ENCODE measurements at regions not wholly inside any gene's neighbourhood (a gene's known extent, or its start where the extent isn't known, plus 50 kb on each side); places are given as distances from the start of the nearest gene placed in this dataset.
"Not testable (repeated sequence)": the region's sequence is repeated elsewhere in the genome, so short reads cannot be mapped to it uniquely, and the experiment has no call there.

DNA sequence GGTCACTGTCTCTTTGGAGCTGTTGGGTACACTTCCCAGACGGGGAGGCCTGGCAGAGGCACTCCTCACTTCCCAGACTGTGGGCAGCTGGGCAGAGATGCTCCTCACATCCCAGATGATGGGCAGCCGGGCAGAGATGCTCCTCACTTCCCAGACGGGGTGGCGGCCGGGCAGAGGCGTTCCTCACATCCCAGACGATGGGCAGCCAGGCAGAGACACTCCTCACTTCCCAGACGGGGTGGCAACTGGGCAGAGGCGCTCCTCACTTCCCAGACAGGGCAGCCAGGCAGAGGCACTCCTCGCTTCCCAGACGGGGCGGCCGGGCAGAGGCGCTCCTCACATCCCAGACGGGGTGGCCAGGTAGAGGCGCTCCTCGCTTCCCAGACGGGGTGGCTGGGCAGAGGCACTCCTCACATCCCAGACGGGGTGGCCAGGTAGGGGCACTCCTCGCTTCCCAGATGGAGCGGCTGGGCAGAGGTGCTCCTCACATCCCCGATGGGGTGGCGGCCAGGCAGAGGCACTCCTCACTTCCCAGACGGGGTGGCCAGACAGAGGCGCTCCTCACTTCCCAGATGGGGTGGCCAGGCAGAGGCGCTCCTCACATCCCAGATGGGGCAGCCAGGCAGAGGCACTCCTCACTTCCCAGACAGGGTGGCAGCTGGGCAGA lies 833.1 kb upstream of the RAG2 start:
- DNase-seq (ENCODE audit: low read depth): not testable (repeated sequence)

DNA sequence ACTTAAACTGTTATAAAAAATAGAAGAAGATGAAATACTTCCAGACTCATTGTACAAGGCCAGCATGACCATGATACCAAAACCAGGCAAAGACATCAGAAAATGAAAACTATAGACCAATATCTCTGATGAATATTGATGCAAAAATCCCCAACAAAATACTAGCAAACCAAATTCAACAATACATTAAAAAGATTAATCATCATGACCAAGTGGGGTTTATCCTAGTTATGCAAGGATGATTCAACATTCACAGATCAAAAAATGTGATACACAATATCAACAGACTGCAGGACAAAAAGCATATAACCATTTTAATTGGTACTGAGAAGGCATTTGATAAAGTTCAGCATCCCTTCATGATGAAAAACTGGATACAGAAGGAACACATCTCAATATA lies 824.5 kb upstream of the RAG2 start:
- DNase-seq (ENCODE audit: low read depth): no peak

DNA sequence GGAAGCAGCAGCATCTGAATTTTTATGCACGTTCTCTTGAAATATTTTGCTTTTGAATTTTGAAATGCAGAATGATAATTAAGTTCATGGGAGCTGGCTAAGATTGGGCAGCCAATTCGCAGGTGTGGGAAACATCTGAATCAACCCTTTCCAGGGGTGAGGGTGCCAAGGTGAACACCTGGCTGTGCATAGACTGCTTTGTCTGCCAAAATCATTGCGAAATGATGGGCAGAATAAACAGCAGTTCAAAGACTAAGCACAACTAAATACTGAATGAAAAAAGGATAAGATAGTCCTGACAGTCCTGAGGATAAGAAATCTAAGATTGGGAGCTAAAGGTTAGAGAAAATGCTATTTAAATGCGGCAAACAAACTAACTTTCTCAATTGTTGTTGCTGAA lies 813.3 kb upstream of the RAG2 start:
- DNase-seq (ENCODE audit: low read depth): no peak

DNA sequence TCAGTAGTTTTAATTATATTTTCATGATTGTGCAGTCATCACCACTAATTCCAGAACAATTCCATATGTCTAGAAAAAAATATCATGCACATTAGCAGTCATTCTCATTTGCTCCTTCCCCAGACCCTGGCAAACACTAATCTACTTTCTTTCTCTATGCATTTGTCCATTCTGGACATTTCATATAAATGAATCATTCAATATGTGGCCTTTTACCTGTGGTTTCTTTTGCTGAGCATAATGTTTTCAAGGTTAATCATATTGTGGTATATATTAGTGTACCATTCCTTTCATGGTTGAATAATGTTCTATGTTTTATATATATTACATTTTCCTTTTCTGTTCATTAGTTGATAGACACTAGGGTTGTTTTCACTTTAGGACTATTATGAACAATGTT lies 811.1 kb upstream of the RAG2 start:
- no peak for DNase-seq (ENCODE audit: low read depth)

DNA sequence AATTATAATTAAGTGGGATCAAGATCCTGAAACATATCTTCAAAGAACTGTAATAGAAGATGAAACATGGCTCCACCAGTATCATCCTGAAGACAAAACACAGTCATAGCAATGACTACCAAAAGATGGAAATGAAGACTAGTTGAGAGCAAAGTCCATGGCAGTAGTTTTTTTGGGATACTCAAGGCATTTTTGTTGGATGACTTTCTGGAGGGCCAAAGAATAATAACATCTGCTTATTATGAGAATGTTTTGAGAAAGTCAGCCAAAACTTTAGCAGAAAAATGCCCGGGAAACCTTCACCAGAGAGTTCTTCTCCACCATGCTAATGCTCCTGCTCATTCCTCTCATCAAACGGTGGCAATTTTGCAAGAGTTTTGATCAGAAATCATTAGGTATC lies 809.4 kb upstream of the RAG2 start:
- DNase-seq (ENCODE audit: low read depth): no peak

DNA sequence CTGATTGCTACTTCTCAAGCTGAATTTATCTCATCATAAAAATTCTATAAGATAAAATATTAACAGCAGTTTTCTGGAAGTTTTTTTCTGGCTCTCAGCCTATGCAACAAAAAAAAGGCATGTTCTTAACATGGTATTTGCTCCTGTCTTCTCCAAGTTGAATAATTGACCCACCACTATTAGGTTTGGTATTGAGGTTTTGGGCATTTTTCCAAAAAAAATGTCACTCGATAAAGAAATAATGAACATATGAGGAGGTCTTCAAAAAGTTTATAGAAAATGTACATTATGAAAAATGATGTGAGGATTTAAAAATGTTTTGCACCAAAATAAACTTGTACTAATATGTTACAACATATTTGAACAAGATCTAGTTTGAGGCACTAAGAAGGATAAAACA lies 808.6 kb upstream of the RAG2 start:
- DNase-seq (ENCODE audit: low read depth): no peak

DNA sequence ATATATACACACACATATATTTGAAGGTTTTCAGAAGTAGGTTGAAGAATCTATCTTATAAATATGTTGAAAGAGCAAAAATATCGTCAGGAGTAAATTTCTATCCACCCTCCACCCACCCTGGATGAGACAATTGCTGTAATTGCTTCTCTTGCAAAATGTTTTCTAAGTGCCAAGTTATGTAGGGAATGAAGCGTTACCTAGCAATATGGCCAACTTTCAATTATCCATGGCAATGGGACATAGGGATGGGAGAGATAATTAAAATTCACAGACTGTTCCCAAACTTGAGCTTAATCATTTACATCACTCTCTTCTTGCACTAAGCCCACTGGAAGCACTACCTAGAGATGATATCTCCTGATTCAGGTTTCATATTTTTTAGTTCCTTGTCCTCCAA lies 806.2 kb upstream of the RAG2 start:
- no peak for DNase-seq (ENCODE audit: low read depth)

DNA sequence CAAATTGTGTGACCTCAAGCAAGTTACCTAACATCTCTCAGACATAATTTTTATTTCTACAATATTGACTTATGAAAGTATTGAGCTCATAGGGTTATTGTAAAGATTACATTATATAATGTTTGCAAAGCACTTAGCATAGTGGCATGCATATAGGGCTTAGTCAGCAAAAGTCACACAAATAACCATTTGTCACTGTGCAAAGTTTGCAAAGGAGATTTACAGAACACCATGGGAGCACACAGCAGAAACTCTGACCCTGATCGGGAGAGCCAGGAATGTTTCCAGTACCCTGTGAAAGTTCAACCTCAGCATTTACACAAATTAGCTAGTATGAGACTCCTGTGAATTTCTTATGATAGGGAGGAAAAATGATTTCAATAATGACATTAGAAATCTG lies 804.6 kb upstream of the RAG2 start:
- DNase-seq (ENCODE audit: low read depth): no peak

DNA sequence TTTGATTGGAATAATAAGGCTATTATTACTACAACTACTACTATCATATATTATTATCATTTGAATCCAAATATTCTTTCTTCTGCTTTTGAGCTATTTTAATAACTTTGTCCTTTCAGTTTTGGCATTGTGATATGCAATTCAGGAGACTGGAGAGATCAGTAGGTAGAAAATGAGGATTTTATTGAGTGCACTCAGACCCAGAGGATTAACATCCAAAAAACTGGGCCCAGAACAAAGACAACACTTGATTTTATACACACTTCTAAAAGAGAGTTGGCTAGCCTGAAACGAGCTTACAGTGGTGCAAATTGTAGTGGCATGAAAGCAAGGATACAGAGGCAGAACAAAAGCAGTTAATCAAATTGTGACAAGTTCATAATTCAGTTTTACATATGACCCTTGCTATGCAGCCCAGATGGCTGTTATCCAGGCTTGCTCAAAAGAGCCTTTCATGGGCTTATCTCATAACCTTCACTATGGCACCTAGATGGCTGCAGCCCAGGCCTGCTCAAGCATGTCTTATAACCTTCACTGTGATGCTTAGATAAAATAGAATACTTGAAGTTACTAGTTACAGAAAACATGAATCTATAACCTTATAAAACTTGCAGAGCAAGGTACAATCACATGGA lies 796.3 kb upstream of the RAG2 start:
- DNase-seq (ENCODE audit: low read depth): no peak

DNA sequence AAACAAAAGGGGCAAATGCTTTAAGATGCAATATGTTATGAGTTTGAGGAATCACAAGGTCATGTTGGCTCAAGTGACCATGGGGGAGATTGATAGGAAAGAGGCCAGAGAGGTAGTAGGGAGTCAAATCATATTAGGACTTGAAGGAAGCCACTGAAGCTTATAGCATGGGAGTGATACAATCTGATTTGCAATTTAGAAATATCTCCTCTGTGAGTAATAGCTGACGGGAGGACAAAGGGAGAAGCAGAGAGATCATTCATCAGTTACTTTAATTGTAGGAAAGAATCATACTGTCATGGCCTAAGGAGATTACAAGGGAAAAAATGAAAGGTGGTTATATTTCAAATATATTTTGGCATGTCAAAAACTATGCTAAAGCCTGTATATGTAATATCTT lies 793.6 kb upstream of the RAG2 start:
- no peak for DNase-seq (ENCODE audit: low read depth)

DNA sequence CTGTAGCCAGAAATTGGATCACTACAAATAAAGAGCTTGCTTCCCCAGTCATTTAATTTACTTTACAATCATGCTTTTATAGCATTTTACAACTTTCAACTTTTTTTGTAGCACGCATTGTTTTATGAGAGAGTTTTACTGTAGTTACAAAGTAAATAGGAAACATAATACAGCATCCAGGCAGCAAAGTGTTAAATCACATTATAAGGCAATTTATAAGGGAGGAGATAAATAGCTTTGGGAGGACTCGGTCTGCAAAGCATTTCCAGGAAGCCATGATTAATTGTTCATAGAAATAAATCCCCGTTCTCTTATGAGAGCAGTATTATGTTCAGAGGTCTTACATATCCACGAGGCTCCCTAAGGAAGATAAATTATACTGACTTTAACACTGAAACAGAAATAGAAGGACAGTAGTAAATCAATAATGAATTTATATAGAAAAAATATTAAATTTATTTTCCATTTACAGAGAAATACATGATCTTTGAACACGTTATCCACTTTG lies 792.6 kb upstream of the RAG2 start:
- no peak for DNase-seq (ENCODE audit: low read depth)

DNA sequence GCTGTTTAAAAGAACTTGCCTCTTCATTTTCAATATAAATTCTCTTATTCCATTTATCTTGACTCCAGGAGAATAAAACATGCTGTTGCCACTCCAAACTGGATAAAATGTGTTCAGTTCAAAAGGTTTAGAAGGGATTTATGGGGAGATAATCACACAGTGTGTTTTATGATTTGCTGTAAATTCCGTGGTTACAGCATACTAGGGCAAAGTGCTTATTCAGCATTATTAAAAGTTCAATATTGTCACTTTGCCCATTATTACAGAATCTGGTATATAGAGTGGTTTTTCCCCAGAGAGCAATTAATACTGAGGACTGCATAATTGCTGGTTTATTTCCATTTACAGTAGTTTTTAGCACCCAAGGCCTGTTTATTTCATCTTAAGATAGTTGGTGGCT lies 780.9 kb upstream of the RAG2 start:
- DNase-seq (ENCODE audit: low read depth): no peak

DNA sequence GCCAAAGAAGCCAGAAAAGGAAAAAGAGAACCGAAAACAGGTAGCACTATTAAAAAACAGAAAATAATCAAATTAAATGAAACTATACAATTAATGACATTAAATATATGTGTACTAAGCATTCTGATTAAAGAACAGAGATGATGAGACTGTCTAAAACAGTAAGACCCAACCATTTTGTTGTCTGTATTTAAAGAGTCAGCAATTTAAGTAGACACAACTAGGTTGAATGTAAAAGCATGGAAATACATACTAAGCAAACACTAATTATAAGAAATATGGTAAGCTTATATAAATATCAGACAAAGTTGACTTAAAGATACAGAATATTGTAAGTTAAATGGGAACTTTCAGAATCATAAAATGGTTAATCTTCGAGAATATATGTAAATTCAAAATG lies 774.6 kb upstream of the RAG2 start:
- no peak for DNase-seq (ENCODE audit: low read depth)

DNA sequence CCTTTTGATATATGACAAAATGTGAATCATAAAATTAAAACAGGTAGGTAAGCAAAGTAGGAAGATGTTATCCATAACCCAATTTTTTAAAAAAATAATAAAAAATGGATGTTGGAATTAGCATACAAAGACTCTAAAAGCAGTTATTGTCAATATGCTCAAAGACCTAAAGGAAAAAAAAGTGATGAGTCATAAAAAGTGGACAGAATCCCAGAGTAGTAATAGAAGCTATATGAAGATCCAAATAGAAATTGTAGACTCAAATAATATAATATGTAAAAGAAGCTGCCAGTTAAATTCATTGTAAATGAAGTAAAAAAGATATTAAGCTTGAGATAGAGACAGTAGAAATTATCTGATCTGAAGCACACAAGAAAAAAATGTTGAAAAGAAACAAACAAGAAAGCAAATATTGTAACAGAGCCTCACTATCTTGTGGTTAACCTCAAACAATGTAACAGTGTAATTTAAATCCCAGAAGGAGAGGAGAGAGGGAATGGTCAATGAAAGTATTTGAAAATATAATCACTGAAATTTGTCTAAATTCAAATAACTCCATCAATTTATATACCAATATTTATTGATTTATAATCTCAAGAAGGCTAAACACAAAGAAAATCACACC lies 773.4 kb upstream of the RAG2 start:
- DNase-seq (ENCODE audit: low read depth): no peak

DNA sequence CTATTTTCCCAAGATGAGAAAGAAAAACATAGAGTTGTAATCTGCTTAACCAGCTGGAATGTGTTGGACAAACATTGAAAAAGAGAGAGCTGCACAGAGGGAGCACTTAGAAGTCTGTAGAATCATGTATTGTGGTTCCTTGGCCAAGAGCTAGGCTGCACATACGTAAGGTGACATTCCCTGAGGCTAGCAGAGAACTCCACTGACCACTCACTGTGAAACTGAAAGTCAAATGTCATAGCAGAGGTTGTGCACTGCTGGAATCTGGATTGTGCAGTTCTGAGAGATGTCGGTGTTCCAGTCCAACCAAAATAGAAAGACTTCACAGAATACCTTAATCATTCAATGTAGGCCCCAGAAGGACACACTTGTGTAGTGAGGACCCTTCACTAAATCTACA lies 772.8 kb upstream of the RAG2 start:
- no peak for DNase-seq (ENCODE audit: low read depth)

DNA sequence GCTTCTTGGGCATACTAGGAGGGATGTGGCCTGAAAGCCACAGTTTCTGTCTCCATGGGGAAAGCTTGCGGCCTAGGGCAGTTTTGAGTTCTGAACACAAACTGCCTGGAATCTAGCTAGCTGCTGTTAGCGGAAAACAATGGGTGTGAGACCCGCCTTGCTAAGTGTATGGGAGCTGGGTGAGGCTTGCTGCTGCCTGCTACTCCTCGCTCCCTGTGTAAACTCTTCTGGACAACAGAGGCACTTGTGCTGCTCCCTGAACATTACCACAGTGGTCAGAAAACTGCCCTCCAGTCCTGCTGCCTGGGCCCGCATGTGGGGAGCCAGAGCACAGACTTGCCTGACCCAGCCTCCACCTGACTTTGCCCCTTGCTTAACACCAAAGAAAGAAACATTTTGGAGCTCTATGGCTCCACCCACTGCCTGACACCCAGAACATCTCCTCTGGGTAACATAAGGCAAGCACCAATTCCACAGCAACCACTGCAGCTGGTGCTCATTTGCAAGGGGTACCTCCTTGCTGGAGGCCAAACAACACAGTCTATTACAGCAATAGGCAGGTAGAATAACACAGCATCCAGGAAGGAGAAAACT lies 766.3 kb upstream of the RAG2 start:
- no peak for DNase-seq (ENCODE audit: low read depth)

DNA sequence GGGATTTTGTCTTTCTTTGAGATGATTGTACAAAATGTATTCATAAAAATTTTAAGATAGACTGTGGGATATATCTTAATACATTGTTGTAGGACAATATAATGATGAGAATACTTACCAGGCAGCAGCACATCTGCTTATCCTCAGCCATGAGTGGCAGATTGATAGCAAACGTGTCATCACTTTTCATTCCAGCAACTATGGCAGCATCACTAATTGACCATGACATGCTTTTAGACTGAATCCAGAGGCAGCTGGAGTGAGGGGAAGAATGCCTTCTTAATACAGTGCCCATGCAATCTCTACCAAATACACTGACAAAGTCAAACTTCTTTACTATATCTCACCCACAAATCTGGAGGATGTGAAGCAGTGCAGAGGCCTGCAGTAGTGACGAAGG lies 755.2 kb upstream of the RAG2 start:
- no peak for DNase-seq (ENCODE audit: low read depth)

DNA sequence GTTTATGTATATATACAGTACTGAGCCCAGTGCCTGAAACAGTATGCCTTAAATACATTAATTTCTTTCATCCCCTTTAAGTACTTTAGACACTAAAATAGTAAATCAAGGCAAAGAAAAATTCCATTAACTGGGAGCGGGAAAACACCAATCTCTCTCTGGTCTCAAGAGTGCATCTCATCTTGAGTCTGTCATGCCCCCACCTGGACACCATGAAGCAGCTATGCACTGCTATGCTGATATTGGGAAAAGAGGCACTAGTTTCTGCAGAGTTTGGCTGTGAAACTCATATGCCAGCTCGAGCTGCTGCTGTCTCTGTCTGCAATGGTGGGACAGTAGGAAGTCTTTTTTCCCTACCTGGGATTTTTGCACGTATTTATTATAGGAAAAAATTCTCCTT lies 754.4 kb upstream of the RAG2 start:
- DNase-seq (ENCODE audit: low read depth): no peak

DNA sequence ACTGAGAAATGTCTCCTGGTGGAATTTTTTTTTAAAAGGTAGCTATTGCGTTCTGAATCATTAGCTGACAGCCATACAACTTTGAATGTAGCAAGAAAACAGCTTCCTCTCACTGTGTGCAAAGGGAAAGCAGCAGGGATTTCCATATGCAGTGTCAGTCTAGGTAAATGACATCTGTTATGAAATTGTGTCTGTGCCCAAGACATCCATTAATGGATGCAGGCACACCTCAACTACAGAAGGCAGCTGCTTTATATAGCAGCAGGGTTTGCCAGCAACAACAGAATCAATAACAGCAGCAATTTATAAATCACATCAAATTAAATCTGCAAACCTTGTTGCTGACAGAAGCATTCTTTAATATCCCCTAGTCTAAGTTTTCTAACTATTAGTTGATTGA lies 745.3 kb upstream of the RAG2 start:
- DNase-seq (ENCODE audit: low read depth): no peak

DNA sequence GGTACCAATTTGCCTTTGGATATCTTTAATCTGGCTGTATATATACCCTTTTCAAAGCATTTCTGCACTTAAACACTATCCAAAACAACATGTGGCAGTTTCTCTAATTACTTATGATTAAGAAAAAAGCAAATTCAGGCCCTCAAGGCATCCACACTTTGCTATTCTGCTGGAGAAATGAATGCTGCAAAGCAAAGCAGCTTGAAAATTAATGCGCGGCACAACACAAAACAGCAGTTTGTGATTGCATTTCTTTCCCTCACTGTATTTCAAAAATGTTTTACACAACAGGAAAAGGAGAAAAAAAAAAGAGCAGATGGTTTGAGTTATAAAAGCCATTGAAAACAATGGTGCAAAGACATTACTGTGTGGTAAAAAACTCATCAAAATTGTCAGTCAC lies 738.4 kb upstream of the RAG2 start:
- no peak for DNase-seq (ENCODE audit: low read depth)

DNA sequence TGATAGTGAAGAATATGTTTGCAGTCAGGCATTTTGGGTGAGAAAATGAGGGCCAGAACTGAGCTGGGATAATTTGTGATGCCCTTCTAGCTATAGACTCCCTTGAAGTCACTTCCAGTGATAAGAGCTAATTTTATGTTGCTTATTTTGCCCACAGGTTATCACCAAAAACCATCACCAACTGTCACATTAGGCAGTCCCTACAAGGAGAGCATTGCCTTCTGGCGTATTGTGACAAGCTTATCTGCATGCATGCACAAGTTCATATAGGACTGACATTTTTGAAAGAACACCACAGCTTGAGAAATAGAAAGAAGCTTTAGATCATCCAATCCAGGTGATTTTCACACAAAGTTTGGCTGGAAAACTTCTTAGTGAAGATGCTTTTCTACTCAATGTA lies 735.3 kb upstream of the RAG2 start:
- no peak for DNase-seq (ENCODE audit: low read depth)

DNA sequence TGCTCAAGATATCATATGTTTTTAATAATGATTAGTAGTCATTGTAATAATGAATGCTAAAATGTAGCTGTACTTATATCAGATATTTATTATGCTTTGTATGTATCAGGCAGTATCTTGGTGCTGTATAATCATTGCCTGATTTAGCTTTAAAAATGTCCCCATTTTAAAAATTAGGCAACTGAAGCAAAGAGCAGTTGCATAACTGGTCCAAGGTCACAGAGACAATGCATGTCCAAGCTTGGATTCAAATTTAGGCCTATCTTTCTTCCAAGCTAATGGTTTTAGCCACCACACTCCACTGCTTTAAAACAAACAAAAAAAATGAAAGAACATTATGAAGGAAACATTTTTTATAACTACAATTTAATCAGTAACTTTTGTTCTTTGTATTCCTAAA lies 725.8 kb upstream of the RAG2 start:
- no peak for DNase-seq (ENCODE audit: low read depth)

All from stromal cell of bone marrow (primary cell).